ENCODE measurements at regions not wholly inside any gene's neighbourhood (a gene's known extent, or its start where the extent isn't known, plus 50 kb on each side); places are given as distances from the start of the nearest gene placed in this dataset.
"Not testable (repeated sequence)": the region's sequence is repeated elsewhere in the genome, so short reads cannot be mapped to it uniquely, and the experiment has no call there.

DNA sequence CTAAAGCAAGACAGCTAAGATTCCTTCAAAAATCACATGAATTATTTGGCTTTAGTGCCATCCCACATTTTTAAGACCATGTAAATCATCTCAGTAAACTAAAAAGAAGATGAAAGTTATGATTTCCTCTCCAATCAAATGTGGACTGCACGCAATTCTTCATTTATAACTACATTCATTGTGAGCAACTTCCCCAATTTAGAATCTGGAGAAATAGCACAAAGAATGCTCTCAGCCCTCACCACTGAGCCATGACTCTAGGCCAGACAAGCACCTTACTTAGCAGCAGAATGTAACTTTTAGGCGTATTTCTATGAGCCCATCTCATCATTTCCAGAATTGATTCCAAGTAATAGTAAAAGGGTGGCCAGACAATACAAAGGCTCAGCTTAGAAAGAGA is 616.6 kb downstream of the TLE1 start:
- H3K4me1 Mint-ChIP-seq (ENCODE audit: low read depth) = no peaks in the 10 kb centered on the region
- H3K27ac Mint-ChIP-seq = no peak overlapping the region
- ChIA-PET CTCF (no interaction called here), POLR2A (no interaction called here)
- H3K4me3 Mint-ChIP-seq = no peak overlapping the region
- H3K36me3 Mint-ChIP-seq (ENCODE audit: low read depth) = no peaks in the 10 kb centered on the region
- H3K27me3 Mint-ChIP-seq (ENCODE audit: low read depth) = no peaks in the 10 kb centered on the region
- DNase-seq (no peak), ATAC-seq (no peak)
- H3K9me3 Mint-ChIP-seq (ENCODE audit: insufficient read depth) = no peaks in the 10 kb centered on the region

DNA sequence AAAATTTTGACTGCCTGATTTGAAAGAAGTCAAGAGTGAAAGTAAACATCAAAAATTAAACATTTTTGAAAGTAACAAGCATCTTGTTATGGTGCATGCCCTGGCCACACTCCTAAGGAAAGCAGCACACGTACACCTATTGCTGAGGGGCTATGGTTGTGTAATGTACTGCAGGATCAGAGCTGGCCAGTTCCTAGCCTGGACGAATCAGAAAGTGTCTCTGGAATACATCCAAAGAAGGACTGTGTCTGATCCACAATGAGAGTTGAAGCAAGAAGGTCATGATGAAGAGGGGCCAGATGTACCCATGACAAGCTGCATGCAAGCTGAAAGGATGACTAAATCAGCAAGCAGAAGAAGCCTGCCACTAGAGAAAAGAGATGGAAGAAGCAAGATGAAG is 618.2 kb downstream of the TLE1 start:
- no peak for ATAC-seq
- DNase-seq = no peak
- Mint-ChIP-seq H3K9me3 (ENCODE audit: insufficient read depth) (peaks cover 8% of the 10 kb centered on the region), H3K27ac (no peak overlapping the region), H3K27me3 (ENCODE audit: low read depth) (no peaks in the 10 kb centered on the region), H3K36me3 (ENCODE audit: low read depth) (no peaks in the 10 kb centered on the region), H3K4me1 (ENCODE audit: low read depth) (no peaks in the 10 kb centered on the region), H3K4me3 (no peak overlapping the region)
- ChIA-PET CTCF (no interaction called here), POLR2A (no interaction called here)

DNA sequence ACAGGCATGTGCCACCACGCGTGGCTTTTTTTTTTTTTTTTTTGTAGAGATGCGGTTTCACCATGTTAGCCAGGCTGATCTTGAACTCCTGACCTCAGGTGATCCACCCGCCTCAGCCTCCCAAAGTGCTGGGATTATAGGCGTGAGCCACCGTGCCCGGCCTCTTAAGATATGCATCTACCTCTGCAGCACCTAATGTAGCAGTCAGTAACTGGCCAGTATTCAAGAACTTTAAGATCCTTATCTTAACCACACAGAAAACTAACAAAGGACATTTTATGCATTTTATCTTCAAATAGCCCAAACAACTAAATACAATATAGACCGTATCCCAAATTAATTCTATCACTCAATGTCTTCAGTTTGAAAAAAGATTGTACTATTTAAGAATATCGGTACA is 618.7 kb downstream of the TLE1 start:
- Mint-ChIP-seq H3K36me3 (ENCODE audit: low read depth) (no peaks in the 10 kb centered on the region), H3K4me1 (ENCODE audit: low read depth) (no peaks in the 10 kb centered on the region), H3K27ac (no peak overlapping the region), H3K9me3 (ENCODE audit: insufficient read depth) (peaks cover 8% of the 10 kb centered on the region), H3K4me3 (no peak overlapping the region), H3K27me3 (ENCODE audit: low read depth) (no peaks in the 10 kb centered on the region)
- DNase-seq = no peak
- ChIA-PET POLR2A (no interaction called here), CTCF (no interaction called here)
- ATAC-seq = no peak

DNA sequence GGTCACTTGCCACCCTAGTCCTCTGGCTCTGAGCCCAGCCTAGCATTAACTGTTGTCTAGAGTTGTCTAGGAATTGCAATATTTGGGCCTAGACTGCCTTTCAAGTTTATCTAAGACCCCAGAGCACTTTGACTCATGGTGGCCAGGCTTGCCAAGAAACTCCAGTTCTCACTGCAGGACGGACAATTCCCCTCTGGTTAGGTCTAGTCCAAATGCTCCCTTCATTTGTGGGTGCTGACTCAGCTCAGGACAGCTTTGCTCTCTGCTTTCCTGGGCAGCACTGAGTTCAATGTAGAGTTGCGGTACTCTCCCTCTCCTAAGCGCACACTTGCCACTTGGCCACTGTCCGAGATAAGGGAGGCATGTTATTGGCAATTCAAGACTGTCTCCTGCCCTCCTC is 619.4 kb downstream of the TLE1 start:
- no peak overlapping the region for H3K27ac Mint-ChIP-seq
- DNase-seq = no peak
- no peaks in the 10 kb centered on the region for H3K27me3 Mint-ChIP-seq (ENCODE audit: low read depth)
- no peak for ATAC-seq
- CTCF ChIA-PET = no interaction called here
- no peaks in the 10 kb centered on the region for H3K36me3 Mint-ChIP-seq (ENCODE audit: low read depth)
- peaks cover 8% of the 10 kb centered on the region for H3K9me3 Mint-ChIP-seq (ENCODE audit: insufficient read depth)
- H3K4me3 Mint-ChIP-seq = no peak overlapping the region
- POLR2A ChIA-PET = no interaction called here
- no peaks in the 10 kb centered on the region for H3K4me1 Mint-ChIP-seq (ENCODE audit: low read depth)

DNA sequence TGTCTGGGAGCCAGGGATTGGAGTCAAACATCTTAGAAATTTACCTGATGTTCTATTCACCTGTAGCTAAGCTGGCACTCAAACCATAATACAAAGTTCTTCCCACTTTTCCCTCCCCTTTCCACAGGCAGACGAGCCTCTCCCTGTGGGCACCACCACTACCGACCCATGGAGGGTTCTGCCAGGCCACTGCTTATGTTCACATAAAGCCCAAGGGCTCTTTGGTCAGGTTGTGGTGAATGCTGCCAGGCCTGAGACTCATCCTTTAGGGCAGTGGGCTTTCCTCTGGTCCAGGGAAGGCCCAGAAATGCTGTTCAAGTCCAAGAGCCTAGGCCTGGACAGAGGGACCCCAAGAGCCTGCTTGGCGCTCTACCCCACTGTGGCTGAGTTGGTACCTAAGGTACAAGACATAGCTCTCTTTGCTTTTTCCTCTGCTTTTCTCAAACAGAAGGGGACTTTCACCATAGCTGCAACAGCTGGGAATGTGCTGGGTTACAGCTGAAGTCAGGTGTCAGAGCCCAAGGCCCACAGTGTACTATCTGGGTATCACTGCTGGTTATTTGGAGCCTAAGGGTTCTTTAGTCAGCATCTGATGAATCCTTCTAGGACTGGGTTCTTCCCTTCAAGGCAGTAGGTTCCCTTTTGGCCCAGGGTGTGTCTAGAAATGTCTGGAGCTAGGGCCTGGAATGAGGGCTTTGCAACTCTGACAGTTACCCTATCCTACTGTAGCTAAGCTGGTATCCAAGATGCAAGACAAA is 620.1 kb downstream of the TLE1 start:
- Mint-ChIP-seq H3K27ac (no peak overlapping the region), H3K9me3 (ENCODE audit: insufficient read depth) (peaks cover 8% of the 10 kb centered on the region), H3K4me1 (ENCODE audit: low read depth) (no peaks in the 10 kb centered on the region), H3K36me3 (ENCODE audit: low read depth) (no peaks in the 10 kb centered on the region), H3K27me3 (ENCODE audit: low read depth) (no peaks in the 10 kb centered on the region), H3K4me3 (no peak overlapping the region)
- POLR2A ChIA-PET = no interaction called here
- DNase-seq (no peak), ATAC-seq (no peak)
- CTCF ChIA-PET = no interaction called here

DNA sequence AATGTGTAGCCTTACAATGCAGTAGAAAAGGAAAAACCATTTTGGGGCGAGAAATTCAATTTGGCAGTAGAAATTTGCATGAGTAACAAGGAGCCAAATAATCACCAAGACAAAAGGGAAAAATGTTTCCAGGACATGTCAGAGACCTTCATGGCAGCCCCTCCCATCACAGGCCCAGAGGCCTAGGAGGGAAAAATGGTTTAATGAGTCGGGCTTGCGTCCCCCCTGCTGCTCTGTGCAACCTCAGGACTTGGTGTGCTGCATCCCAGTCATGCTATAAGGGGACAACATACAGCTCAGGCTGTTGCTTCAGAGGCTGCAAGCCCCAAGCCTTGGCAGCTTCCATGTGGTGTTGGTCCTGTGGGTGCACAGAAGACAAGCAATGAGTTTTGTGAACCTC is 626.4 kb downstream of the TLE1 start:
- H3K27me3 Mint-ChIP-seq (ENCODE audit: low read depth); DNase-seq; H3K27ac Mint-ChIP-seq; POLR2A ChIA-PET; H3K4me3 Mint-ChIP-seq; CTCF ChIA-PET; H3K36me3 Mint-ChIP-seq (ENCODE audit: low read depth); H3K4me1 Mint-ChIP-seq (ENCODE audit: low read depth); ATAC-seq: not testable (repeated sequence)
- peaks cover 13% of the 10 kb centered on the region for H3K9me3 Mint-ChIP-seq (ENCODE audit: insufficient read depth)

DNA sequence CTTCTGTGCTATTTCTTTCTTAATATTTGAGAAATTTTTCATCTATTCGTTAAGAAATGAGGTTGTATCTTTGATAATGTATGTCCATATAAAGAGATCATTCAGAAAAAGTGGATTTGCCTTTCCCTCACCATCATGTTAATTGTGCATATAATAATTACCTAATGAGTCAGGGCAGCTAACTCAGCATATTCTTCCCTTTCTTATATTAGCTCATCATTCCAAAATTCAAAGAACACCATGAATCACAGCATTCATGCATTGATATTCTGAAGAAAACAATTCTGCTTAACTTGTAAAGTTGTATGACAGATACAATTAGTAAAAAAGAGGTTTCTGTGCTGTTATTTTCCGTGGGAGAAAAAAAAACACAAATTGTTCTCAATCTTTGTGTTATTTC is 630.6 kb downstream of the TLE1 start:
- ATAC-seq (no peak), DNase-seq (no peak)
- CTCF ChIA-PET = no interaction called here
- Mint-ChIP-seq H3K4me1 (ENCODE audit: low read depth) (no peaks in the 10 kb centered on the region), H3K9me3 (ENCODE audit: insufficient read depth) (peaks cover 4% of the 10 kb centered on the region), H3K27me3 (ENCODE audit: low read depth) (no peaks in the 10 kb centered on the region), H3K36me3 (ENCODE audit: low read depth) (no peaks in the 10 kb centered on the region), H3K27ac (no peak overlapping the region), H3K4me3 (no peak overlapping the region)
- POLR2A ChIA-PET = no interaction called here

DNA sequence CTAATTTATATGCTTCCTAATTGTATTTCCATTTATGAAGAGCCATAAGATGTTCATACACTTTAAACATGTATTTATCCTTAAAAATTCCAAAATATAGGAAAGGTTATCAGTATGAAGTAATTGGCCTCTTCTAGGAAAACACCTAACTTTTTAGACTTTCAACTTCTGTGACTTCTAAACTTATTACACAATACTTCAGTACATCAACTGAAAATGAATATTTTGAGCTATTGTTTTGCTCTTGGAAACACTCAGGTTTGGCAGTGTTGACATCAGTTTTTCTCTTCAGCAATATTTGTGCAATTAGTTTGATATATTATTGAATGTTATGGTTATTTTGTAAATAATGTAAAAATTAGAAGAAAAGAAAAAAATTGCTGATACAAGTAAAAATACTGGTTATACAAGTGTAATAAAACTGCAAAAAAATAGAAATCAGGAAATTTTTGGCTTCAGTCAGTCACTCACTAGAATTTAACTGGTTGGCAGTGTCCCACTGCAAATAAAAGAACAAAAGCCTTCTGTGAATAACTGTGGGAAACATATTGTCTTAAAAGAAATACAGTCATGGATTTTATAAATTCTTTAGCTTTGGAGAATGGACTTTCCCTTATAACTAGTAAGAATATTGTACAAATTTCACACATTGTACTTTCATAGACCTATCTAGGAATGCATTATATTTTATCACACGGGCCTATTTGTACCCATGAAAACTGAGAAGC is 635.9 kb downstream of the TLE1 start:
- no peak for ATAC-seq
- CTCF ChIA-PET = no interaction called here
- H3K36me3 Mint-ChIP-seq (ENCODE audit: low read depth) = no peaks in the 10 kb centered on the region
- POLR2A ChIA-PET = no interaction called here
- no peaks in the 10 kb centered on the region for H3K9me3 Mint-ChIP-seq (ENCODE audit: insufficient read depth)
- DNase-seq = no peak
- no peaks in the 10 kb centered on the region for H3K4me1 Mint-ChIP-seq (ENCODE audit: low read depth)
- no peak overlapping the region for H3K27ac Mint-ChIP-seq
- H3K4me3 Mint-ChIP-seq = no peak overlapping the region
- no peaks in the 10 kb centered on the region for H3K27me3 Mint-ChIP-seq (ENCODE audit: low read depth)

DNA sequence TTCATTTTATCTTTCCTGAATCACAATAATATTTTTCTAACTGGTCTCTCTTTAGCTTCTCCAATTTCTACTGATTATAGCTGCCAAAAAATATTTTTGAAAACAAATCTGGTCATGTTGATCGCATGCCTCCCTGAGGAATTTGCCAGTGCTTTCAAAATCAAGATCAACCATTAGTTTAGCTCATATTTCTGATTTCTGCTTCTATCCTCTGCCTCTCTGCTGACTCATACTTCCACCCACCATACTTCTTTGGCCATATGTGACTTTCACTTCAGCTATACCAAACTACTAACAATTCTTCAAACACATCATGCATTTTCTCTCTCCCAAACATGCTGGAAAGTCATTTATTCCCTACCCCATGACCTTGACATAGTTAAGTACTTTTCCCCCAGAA is 636.5 kb downstream of the TLE1 start:
- no peaks in the 10 kb centered on the region for H3K36me3 Mint-ChIP-seq (ENCODE audit: low read depth)
- no peak overlapping the region for H3K4me3 Mint-ChIP-seq
- DNase-seq (no peak), ATAC-seq (no peak)
- no peaks in the 10 kb centered on the region for H3K27me3 Mint-ChIP-seq (ENCODE audit: low read depth)
- no peaks in the 10 kb centered on the region for H3K9me3 Mint-ChIP-seq (ENCODE audit: insufficient read depth)
- ChIA-PET CTCF (no interaction called here), POLR2A (no interaction called here)
- H3K27ac Mint-ChIP-seq = no peak overlapping the region
- H3K4me1 Mint-ChIP-seq (ENCODE audit: low read depth) = no peaks in the 10 kb centered on the region

DNA sequence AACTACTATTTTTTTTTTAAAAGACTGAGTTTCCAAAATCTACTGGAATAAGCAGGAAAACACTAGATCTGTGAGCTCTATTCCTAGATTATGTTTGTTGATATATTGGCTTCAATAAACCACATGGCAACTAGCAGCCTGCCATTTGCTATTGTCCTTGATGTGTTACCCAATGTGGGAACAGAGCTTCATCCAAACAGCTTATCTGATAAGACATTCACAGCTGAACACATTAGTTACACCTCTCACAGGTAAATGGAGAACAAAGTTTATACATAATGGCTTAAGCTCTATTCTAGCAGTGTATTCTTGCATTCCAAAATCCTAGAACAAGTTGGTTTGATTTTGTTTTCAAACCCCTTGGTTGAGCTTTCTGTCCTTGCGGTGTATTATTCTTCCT is 642.1 kb downstream of the TLE1 start:
- ATAC-seq (no peak), DNase-seq (no peak)
- Mint-ChIP-seq H3K36me3 (ENCODE audit: low read depth) (no peaks in the 10 kb centered on the region), H3K4me3 (no peak overlapping the region), H3K27me3 (ENCODE audit: low read depth) (no peaks in the 10 kb centered on the region), H3K9me3 (ENCODE audit: insufficient read depth) (no peaks in the 10 kb centered on the region), H3K4me1 (ENCODE audit: low read depth) (no peaks in the 10 kb centered on the region), H3K27ac (no peak overlapping the region)
- ChIA-PET POLR2A (no interaction called here), CTCF (no interaction called here)

DNA sequence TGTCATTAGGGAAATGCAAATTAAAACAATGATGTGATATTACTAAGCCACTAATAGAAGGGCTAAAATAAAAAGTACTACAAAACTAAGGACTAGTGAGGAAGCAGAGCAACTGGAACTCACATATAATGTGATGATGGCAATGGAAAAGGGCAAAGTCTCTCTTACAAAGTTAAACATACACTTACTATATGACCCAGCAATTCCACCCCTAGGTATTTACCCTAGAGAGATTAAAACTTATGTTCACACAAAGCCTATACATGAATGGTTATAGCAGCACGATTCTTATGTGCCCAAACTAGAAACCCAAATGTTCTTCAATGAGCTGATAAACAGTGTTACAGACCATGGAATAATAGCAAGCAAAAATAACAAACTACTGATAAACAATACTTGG is 643.7 kb downstream of the TLE1 start:
- H3K36me3 Mint-ChIP-seq (ENCODE audit: low read depth) = no peaks in the 10 kb centered on the region
- no peak overlapping the region for H3K4me3 Mint-ChIP-seq
- no peak overlapping the region for H3K27ac Mint-ChIP-seq
- H3K9me3 Mint-ChIP-seq (ENCODE audit: insufficient read depth) = no peaks in the 10 kb centered on the region
- ATAC-seq (no peak), DNase-seq (no peak)
- ChIA-PET POLR2A (no interaction called here), CTCF (no interaction called here)
- H3K4me1 Mint-ChIP-seq (ENCODE audit: low read depth) = no peaks in the 10 kb centered on the region
- no peaks in the 10 kb centered on the region for H3K27me3 Mint-ChIP-seq (ENCODE audit: low read depth)

DNA sequence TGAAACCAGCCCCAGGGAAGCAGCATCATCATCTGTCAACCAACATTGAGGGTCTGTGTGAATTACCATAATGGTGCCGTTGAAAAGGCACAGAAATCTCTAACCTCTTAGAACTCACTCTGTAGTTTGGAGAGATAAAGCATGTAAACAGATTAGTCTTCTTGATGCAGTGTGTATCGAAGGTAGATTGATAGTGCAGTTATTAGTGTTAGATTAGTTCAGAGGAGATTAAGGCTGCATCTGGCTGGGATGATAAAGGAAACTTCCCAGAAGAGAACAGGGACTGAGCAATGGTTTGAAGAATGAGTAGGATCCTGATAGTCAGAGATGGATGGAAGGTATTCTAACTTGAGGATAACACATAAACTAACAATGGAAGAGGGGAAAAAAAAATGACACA is 651.5 kb downstream of the TLE1 start:
- H3K4me3 Mint-ChIP-seq = no peak overlapping the region
- DNase-seq = no peak
- ChIA-PET CTCF (no interaction called here), POLR2A (no interaction called here)
- no peaks in the 10 kb centered on the region for H3K4me1 Mint-ChIP-seq (ENCODE audit: low read depth)
- H3K27ac Mint-ChIP-seq = no peak overlapping the region
- H3K27me3 Mint-ChIP-seq (ENCODE audit: low read depth) = no peaks in the 10 kb centered on the region
- ATAC-seq = no peak
- no peaks in the 10 kb centered on the region for H3K36me3 Mint-ChIP-seq (ENCODE audit: low read depth)
- H3K9me3 Mint-ChIP-seq (ENCODE audit: insufficient read depth) = no peaks in the 10 kb centered on the region

DNA sequence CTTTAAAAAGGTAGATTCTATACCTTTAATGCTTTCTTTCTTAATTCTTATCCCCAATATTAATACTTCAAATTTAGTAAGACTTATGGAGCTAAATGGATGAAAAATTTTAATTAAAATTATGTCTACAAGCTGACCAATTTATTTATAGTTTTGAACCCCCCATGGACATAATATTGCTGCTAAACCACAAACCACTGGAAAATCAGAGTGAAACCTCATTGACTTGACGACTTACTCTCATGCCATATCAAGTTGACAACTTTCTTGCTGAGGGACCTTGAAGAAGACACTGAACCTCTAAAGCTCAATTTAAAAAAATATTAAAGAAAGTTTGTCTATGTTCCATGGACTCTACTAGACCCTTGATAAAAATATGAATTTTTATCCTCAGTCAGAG is 653.7 kb downstream of the TLE1 start:
- ATAC-seq (no peak), DNase-seq (no peak)
- no peaks in the 10 kb centered on the region for H3K4me1 Mint-ChIP-seq (ENCODE audit: low read depth)
- ChIA-PET POLR2A (no interaction called here), CTCF (no interaction called here)
- no peaks in the 10 kb centered on the region for H3K27me3 Mint-ChIP-seq (ENCODE audit: low read depth)
- no peak overlapping the region for H3K27ac Mint-ChIP-seq
- no peaks in the 10 kb centered on the region for H3K9me3 Mint-ChIP-seq (ENCODE audit: insufficient read depth)
- no peak overlapping the region for H3K4me3 Mint-ChIP-seq
- no peaks in the 10 kb centered on the region for H3K36me3 Mint-ChIP-seq (ENCODE audit: low read depth)
